Thyroid gland (tissue), 4 donors: ENCODE measurements at regions not wholly inside any gene's neighbourhood (a gene's known extent, or its start where the extent isn't known, plus 50 kb on each side); places are given as distances from the start of the nearest gene placed in this dataset.
"Not testable (repeated sequence)": the region's sequence is repeated elsewhere in the genome, so short reads cannot be mapped to it uniquely, and the experiment has no call there.

Experiments used
- DNase-seq, 2 donors: peaks; one replicate each; pipeline ENCODE4 v3.0.0-alpha.2; 2019
- H3K27ac ChIP-seq, 3 donors: fragments of 200-600 bp; sonication (generic); 1 replicate in 2 of 3; 2 replicates in 1 of 3; pipeline ENCODE4 v1.5.1; 2016 to 2019; ENCODE audit warnings: mild to moderate bottlenecking in 1 of 3, moderate library complexity in 1 of 3
- H3K27me3 ChIP-seq: fragments of 200-600 bp; sonication (generic); one replicate; pipeline ENCODE4 v1.5.1; 2019
- H3K36me3 ChIP-seq, 2 donors: fragments of 200-600 bp; sonication (generic); one replicate each; pipeline ENCODE4 v1.5.1; 2016 to 2019
- H3K4me1 ChIP-seq, 2 donors: fragments of 200-600 bp; sonication (generic); one replicate each; pipeline ENCODE4 v1.5.1; 2017 to 2019
- H3K4me3 ChIP-seq, 3 donors: fragments of 200-600 bp; sonication (generic); replicated peaks in 1 of 3; 1 replicate in 2 of 3; 2 replicates in 1 of 3; pipeline ENCODE4 v1.5.1; 2016; ENCODE audit warnings: mild to moderate bottlenecking in 1 of 3
- H3K9me3 ChIP-seq: fragments of 200-600 bp; sonication (generic); one replicate; pipeline ENCODE4 v1.5.1; 2017
- CTCF ChIP-seq, 6 experiments: fragments of 200-600 bp in 3 of 6; fragments of 450-650 bp in 3 of 6; sonication (generic) in 3 of 6; IDR thresholded peaks; one replicate each; pipeline ENCODE4 v1.5.1; 2016 to 2019; ENCODE audit warnings: antibody characterized with exemption in 6 of 6, mild to moderate bottlenecking in 2 of 6, inconsistent platforms in 1 of 6, moderate library complexity in 1 of 6
- POLR2A ChIP-seq, 2 donors: fragments of 450-650 bp; IDR thresholded peaks; one replicate each; pipeline ENCODE4 v1.6.1; 2017; ENCODE audit warnings: antibody characterized with exemption in 2 of 2, mild to moderate bottlenecking in 2 of 2, moderate library complexity in 1 of 2
- WGBS, 2 donors: methylation state at CpG; one replicate each; pipeline ENCODE4 v1.1.5; 2017; 5-methylcytosine and 5-hydroxymethylcytosine counted together
- intact Hi-C: fragments of 100-400 bp; cut with DNase I; formaldehyde crosslinking; loops from one replicate; pipeline ENCODE4 v1.15.1; 2023

- no peaks in the 10 kb centered on the region for H3K27me3 ChIP-seq
These were observed 600.4 kb downstream of the C12orf50 start for GRCh38 chr12:87428701-87429277.

GRCh38 chr12:87427770-87428169 lies 601.4 kb downstream of the C12orf50 start:
- intact Hi-C loops: no loop called here
- no peak for TF ChIP-seq CTCF (IDR thresholded peaks at IDR 0.05)
- TF ChIP-seq POLR2A (IDR thresholded peaks at IDR 0.05): no peak
- H3K4me1 ChIP-seq: no peaks in the 10 kb centered on the region
- H3K27ac ChIP-seq: no peak overlapping the region
- H3K9me3 ChIP-seq: no peaks in the 10 kb centered on the region
- H3K4me3 ChIP-seq: no peak overlapping the region
- WGBS, 2 donors: 82 to 93% methylated on average over 1 of the region's 1 CpG
- H3K27me3 ChIP-seq: no peaks in the 10 kb centered on the region
- no peak for DNase-seq
- no peaks in the 10 kb centered on the region for H3K36me3 ChIP-seq

More at GRCh38 chr12:87428701-87429277, 600.4 kb downstream of the C12orf50 start:
- H3K4me3 ChIP-seq: no peak overlapping the region
- H3K4me1 ChIP-seq: no peaks in the 10 kb centered on the region
- DNase-seq: no peak
- 81 to 100% methylated on average over 1 of the region's 1 CpG for WGBS, 2 donors
- no peaks in the 10 kb centered on the region for H3K9me3 ChIP-seq
- TF ChIP-seq CTCF (IDR thresholded peaks at IDR 0.05): no peak
- no peak for TF ChIP-seq POLR2A (IDR thresholded peaks at IDR 0.05)
- H3K36me3 ChIP-seq: no peaks in the 10 kb centered on the region
- no peak overlapping the region for H3K27ac ChIP-seq
- intact Hi-C loops: no loop called here

GRCh38 chr12:87425942-87426554 lies 603.2 kb downstream of the C12orf50 start:
- Histone ChIP-seq H3K36me3 (no peaks in the 10 kb centered on the region), H3K9me3 (no peaks in the 10 kb centered on the region), H3K4me3 (no peak overlapping the region), H3K27me3 (no peaks in the 10 kb centered on the region), H3K27ac (no peak overlapping the region), H3K4me1 (no peaks in the 10 kb centered on the region)
- WGBS, 2 donors: 87 to 88% methylated on average over 2 of the region's 2 CpGs
- intact Hi-C loops: no loop called here
- no peak for TF ChIP-seq CTCF (IDR thresholded peaks at IDR 0.05)
- no peak for TF ChIP-seq POLR2A (IDR thresholded peaks at IDR 0.05)
- DNase-seq: no peak

- H3K36me3 ChIP-seq, H3K4me3 ChIP-seq, H3K4me1 ChIP-seq, H3K27ac ChIP-seq, H3K9me3 ChIP-seq, DNase-seq, H3K27me3 ChIP-seq, intact Hi-C loops: not testable (repeated sequence)
- 92 to 97% methylated on average over 2 of the region's 2 CpGs for WGBS, 2 donors
These were observed 608.0 kb downstream of the C12orf50 start for GRCh38 chr12:87421233-87421632.

GRCh38 chr12:87413784-87414183 lies 615.4 kb downstream of the C12orf50 start:
- WGBS, 2 donors: 60 to 62% methylated on average over 2 of the region's 2 CpGs
- no peaks in the 10 kb centered on the region for H3K36me3 ChIP-seq
- H3K4me3 ChIP-seq: no peak overlapping the region
- H3K9me3 ChIP-seq: no peaks in the 10 kb centered on the region
- H3K27me3 ChIP-seq: no peaks in the 10 kb centered on the region
- H3K4me1 ChIP-seq: no peaks in the 10 kb centered on the region
- TF ChIP-seq CTCF (IDR thresholded peaks at IDR 0.05) (no peak), POLR2A (IDR thresholded peaks at IDR 0.05) (no peak)
- intact Hi-C loops: no loop called here
- H3K27ac ChIP-seq: no peak overlapping the region
- DNase-seq: no peak
